LNCAP (cell line): ENCODE measurements at regions not wholly inside any gene's neighbourhood (a gene's known extent, or its start where the extent isn't known, plus 50 kb on each side); places are given as distances from the start of the nearest gene placed in this dataset.

Experiments
- TF ChIP-seq, protein P1 (sequence below): fragments of 450-650 bp; IDR thresholded peaks from 2 replicates; pipeline ENCODE4 v1.5.1; 2017; ENCODE audit warnings: mild to moderate bottlenecking

DNA sequence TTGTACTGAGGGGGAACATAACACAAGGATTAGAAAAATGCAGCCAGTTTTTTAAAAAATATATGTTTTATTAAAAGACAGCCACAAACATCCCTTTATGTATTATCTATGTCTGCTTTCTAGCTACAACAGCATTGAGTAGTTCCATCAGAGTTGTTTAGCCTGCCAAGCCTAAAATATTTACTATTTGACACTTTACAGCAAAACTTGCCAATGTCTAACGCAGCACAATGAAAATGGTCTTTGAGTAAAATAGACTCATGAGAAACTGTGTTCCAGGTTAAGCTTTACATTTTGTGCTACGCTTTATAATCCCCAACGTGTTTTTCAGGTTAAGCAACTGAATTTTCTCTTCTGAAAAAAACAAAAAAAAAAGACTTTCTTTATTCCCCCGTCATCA, 2211.5 kb upstream of the RAG2 start:
- TF ChIP-seq, protein P1, sequence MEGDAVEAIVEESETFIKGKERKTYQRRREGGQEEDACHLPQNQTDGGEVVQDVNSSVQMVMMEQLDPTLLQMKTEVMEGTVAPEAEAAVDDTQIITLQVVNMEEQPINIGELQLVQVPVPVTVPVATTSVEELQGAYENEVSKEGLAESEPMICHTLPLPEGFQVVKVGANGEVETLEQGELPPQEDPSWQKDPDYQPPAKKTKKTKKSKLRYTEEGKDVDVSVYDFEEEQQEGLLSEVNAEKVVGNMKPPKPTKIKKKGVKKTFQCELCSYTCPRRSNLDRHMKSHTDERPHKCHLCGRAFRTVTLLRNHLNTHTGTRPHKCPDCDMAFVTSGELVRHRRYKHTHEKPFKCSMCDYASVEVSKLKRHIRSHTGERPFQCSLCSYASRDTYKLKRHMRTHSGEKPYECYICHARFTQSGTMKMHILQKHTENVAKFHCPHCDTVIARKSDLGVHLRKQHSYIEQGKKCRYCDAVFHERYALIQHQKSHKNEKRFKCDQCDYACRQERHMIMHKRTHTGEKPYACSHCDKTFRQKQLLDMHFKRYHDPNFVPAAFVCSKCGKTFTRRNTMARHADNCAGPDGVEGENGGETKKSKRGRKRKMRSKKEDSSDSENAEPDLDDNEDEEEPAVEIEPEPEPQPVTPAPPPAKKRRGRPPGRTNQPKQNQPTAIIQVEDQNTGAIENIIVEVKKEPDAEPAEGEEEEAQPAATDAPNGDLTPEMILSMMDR = no peak

DNA sequence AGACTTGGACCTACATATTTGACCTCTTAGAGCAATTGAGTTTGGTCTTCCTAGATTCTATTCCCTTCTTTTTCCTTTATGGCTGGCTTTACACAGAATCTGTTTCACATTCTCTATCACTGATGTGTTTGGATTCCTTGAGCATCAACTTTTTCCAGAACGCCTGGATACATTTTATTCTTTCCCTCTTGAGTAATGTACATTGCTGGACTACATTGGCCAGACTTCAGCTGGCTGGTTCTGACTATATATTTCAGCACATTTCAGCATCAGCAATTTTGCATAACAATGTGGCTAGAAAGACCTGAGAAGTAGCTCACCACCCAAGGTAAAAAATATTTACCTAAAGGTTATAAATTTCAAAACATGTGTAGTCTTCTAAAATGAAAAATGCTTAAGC, 2198.2 kb upstream of the RAG2 start:
- TF ChIP-seq, protein P1 = no peak

DNA sequence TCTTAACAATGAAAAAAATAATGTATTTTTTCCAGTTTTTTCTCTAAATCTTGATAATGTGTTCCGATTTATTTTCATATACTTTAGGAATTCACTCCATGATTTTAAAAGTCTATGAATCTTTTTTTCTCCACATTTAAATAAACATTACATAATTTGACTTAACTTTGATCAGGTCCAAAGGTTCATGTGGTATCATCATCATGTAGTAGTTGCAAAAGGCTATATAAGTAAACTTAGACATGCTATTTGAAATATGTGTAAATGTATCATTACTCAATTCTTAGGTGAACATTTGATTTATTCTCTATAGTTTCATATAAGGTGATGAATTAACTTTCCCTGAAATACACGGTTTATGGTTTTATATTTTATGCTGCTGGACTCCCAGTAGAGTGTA, 2197.0 kb upstream of the RAG2 start:
- TF ChIP-seq, protein P1 = no peak

DNA sequence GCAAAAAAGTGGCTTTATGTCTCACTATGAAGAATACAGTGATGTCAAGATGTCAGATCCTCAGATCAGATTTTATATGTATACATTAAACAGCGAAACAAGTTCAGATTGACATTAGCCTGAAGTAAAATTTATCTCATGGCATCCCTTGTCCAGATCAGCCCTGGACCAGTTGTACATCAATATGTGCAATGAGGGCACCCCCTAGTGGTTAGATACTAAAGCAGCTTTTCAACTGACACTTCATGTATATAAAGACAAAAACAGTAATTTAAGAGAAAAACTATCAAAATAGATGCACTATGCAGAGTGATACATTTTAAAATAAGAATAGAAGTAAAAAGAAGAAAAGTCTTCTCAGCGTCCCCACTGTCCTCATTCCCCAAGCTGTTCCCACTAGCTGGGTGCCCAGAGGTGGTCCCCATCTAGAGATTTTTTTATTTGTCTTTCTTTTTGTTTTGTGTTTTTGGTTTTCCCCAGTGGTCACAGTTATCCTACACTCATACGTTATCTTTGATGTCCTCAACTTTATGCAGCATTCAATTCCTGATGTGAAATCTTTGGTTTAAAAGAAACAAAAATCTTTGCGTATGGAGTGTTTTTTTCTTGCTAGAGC, 2193.4 kb upstream of the RAG2 start:
- TF ChIP-seq, protein P1 = peak; percentile 83

DNA sequence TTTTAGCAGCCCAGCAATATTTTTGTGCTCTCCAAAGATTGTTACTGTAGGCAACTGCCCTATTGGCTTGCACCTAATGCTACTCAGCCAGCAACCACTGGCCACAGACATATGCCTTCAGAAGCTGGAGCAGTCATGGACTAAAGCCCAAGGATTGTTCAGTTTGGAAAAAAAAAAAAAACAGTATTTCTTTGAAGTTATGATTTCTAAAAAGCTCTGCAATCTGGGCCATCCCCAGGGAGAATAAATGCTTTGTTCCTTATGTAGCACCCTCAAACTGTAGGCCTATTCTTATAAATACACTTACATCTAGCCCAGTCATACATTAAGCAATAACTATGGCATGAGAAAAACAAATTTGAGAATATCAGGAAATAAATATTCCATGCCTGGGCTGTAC, 2190.5 kb upstream of the RAG2 start:
- TF ChIP-seq, protein P1 = no peak

DNA sequence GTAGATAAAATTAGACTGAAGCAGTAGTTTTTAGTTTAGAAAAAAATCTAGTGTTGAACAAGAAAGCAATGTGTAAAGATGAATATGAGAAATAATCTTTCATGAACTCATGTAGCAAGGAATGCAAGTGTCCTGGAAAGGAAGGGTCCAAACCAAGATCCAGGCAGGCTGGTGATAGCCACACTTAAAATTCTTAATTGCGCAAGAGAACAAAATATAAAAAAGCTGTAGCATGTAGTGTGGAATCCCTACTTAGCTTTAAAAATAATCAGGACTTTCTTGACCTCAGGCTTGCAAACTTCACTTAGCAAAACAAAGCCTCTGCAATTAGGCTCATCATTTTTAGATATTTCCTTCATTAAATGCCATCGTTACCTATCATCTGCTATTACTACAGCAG, 2186.1 kb upstream of the RAG2 start:
- TF ChIP-seq, protein P1 = no peak

DNA sequence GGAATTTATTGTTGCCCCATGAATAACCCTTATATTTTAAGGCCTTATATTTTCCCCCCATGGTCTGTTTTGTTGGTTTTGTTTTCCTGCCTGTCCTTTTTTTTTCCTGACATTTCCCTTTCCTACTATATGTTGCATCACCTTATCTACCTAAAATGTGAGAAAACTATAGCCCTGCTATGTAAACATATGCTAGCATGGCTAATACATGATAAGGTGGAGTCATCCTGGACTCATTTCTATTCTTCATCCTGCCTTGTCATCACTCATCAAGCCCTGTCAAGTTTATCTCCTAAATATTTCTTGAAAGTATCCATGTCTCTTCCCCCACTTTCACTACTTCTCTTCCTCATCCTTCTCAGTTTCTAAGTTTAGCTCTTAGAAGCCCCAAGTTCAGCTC, 2168.8 kb upstream of the RAG2 start:
- TF ChIP-seq, protein P1 = no peak

DNA sequence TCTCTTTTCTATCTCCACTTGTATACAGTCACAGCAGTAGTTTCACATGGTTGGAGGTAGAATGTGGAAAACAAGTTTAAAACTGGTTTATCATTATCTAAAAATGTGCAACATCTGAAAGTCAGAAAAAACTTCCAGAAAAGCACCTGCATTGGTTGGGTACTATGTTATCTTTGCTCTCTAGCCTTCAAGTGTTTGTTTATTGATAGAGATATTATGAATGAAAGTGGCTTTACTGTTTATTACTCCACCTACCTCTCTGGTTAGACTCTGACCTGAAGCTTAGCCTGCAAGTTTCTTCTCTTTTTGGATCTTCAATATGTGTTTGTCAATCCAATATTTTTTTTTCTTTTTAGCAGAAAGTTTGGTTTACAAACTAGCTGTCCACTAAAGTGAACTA, 2161.4 kb upstream of the RAG2 start:
- TF ChIP-seq, protein P1 = no peak
